GM10266 (cell line): ENCODE measurements at regions not wholly inside any gene's neighbourhood (a gene's known extent, or its start where the extent isn't known, plus 50 kb on each side); places are given as distances from the start of the nearest gene placed in this dataset.

Experiments used
- DNase-seq: peaks from one replicate; pipeline ENCODE4 v3.0.0; 2012; ENCODE audit errors: extremely low spot score
- TF ChIP-seq, protein P1 (sequence below): IDR thresholded peaks from 2 replicates; pipeline ENCODE4 v1.5.1; 2012; ENCODE audit warnings: mild to moderate bottlenecking, low read depth; ENCODE audit not compliant: control insufficient read depth, insufficient read depth; ENCODE audit errors: missing control alignments

GRCh38 chr17:72332367-72332766, 211.5 kb downstream of the SOX9 start:
- peak; percentile 33 for DNase-seq
- TF ChIP-seq, protein P1, sequence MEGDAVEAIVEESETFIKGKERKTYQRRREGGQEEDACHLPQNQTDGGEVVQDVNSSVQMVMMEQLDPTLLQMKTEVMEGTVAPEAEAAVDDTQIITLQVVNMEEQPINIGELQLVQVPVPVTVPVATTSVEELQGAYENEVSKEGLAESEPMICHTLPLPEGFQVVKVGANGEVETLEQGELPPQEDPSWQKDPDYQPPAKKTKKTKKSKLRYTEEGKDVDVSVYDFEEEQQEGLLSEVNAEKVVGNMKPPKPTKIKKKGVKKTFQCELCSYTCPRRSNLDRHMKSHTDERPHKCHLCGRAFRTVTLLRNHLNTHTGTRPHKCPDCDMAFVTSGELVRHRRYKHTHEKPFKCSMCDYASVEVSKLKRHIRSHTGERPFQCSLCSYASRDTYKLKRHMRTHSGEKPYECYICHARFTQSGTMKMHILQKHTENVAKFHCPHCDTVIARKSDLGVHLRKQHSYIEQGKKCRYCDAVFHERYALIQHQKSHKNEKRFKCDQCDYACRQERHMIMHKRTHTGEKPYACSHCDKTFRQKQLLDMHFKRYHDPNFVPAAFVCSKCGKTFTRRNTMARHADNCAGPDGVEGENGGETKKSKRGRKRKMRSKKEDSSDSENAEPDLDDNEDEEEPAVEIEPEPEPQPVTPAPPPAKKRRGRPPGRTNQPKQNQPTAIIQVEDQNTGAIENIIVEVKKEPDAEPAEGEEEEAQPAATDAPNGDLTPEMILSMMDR = no peak

DNA sequence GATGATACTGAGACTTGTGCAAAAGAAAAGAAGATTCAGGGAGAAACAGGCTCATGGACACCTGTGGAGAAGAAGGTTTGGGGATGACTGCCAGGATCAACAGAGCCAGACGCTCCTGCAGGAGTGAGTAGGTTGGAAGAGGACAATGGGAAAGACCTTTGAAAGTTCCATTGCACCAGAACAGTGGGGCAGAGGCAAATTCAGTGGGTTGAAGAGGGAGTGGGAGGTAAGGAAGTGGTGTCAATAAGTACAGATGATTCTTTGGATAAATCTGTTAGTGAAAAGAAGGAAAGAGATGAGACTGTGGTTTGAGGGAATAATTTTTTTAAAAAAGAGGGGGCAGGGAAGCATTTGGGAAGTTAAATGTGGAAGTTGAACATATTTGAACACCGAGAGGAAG, 212.8 kb downstream of the SOX9 start:
- TF ChIP-seq, protein P1 = no peak
- no peak for DNase-seq

GRCh38 chr17:72334205-72334604, 213.4 kb downstream of the SOX9 start:
- DNase-seq = no peak
- TF ChIP-seq, protein P1 = no peak

- no peak for DNase-seq
- TF ChIP-seq, protein P1 = no peak
These were observed 215.4 kb downstream of the SOX9 start for GRCh38 chr17:72336026-72336803.

GRCh38 chr17:72336804-72337070, 215.9 kb downstream of the SOX9 start:
- DNase-seq = no peak
- TF ChIP-seq, protein P1 = no peak

DNA sequence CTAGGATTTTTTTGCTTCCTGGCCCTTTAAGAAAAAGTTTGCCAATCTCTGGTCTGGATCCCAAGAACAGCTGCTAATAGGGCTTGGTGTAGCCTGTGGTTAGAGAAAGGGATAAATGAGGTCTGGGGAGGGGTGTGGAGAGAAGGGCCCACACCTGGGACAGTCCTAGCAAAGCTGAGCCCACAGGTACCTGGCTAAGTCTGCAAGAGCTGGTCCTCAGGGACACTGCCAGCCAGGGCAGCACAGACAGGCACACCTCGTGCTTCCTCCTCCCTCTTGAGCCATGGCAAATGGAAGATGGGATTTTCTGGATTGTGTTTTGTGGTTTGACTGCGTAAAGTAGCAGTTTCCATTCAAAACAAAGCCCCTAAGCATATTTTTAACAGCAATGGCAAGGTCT, 217.5 kb downstream of the SOX9 start:
- DNase-seq = no peak
- TF ChIP-seq, protein P1 = no peak

GRCh38 chr17:72338847-72339790, 218.3 kb downstream of the SOX9 start:
- DNase-seq = no peak
- TF ChIP-seq, protein P1 = no peak
